Hematopoietic multipotent progenitor cell treated with erythropoietin and hydrocortisone succinate and interleukin-3 and kit ligand, for 17 days (in vitro differentiated cells): ENCODE measurements at regions not wholly inside any gene's neighbourhood (a gene's known extent, or its start where the extent isn't known, plus 50 kb on each side); places are given as distances from the start of the nearest gene placed in this dataset.

ENCODE experiments used
- DNase-seq: peaks from one replicate; pipeline ENCODE4 v3.0.0-alpha.2; 2015; ENCODE audit warnings: low spot score

DNA sequence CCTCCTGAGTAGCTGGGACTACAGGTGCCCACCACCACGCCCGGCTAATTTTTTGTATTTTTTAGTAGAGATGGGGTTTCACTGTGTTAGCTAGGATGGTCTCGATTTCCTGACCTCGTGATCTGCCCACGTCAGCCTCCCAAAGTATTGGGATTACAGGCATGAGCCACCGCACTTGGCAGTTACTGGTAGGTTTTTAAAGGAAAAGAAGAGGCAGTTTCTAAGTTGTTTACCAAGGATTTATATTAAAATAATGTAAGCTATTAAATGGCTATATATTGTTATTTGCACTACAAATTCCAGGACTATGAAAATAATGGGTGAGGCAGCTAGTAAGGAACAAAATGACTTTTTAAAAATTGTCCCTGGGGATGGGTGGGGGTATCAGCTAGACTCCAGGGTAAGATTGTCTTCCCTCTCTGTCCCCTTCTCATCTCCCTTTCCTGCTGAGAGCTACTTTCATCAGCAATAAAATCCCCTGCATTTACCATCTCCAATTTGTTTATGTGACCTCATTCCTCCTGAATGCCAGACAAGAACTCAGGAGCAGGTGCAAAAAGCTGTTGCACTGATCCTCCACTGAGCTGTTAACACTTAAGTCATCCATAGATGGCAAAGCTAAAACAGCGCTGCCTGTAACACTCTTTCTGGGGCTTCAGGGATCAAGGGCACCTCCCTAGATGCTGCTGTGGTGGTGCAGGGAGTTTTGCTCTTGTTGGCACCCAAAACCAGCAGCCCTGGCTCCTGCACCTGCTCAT lies 165.2 kb downstream of the ZPLD1 start:
- DNase-seq, result no peak

- no peak for DNase-seq
Measured at GRCh38 chr3:102605153-102605552, 170.3 kb downstream of the ZPLD1 start.

DNA sequence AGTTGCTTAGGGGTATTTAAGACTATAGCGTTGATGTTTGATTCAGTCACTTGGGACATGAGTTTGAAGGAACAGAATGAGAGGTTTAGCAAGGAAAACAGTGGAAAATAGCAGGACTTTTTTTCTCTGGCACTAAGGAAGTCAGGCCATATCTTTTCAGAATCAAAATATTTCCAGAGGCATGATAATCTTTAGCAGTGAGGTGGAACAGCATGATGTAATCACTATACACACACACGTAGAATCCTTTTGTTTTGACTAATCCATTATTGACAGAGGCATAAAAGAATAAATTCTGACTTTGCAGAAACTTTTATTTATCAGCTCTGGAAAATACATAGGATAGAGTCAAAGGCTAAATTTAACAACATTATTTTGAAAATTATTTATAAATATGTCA lies 174.1 kb downstream of the ZPLD1 start:
- no peak for DNase-seq

DNA sequence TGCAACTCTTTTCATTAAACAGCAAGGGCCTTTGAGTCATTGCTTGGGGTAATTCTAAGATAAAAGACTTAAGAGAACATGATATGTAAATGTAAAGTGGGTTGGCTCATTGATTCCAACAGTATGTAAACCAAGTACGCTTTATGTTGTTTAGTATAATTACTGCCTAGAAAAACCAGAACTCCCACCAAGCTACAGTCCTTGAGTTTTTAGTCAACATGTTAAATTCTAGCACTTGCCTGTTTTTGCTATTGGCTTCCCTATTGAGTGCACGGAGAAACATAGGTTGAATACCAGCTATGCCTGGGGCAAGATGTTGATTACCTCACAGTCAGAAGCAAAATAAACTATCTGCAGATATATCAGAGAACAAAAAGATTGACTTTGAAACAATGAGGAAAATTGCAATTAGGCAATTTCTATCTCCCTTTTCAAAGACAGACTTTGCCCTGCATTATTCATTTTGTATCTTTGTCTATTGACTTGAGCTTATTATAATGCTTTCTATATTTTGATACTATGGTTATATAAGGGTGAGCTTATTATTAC lies 179.3 kb downstream of the ZPLD1 start:
- no peak for DNase-seq

- no peak for DNase-seq
Measured at GRCh38 chr3:102614585-102614984, 179.8 kb downstream of the ZPLD1 start.

DNA sequence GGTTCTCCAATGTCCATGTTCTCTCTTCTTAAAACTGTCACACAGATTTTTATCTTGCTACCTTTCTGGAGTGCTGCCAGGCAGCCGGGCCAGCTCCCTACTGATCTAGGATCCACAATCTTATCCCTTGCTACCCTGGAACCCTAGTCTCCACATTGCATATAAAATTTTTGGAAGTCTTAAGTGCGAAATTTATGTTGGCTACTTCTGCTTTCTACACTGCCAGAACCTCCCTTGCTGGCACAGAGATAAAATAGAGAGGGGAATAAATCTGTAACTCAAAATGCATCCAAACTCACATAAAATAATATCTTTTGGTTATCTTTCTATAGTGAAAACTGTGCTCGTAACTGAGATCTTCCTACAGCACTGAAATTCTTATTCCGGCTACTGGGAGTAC lies 182.6 kb downstream of the ZPLD1 start:
- no peak for DNase-seq

DNA sequence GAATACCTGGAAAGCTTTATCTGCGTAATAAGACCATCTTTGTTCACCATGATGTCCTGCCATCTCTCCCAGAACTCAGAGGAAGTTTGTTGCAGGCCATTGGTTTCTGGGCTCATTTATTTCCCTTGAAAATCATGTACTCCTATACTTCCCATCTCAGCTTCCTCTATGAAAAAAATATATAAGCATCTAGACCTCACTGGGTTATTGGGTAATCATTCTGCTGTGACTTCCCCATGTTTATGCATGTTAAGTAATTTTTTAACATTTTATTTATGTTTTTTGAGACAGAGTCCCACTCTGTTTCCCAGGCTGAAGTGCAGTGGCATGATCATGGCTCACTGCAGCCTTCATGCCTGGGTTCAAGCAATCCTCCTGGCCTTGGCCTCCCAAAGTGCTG lies 184.5 kb downstream of the ZPLD1 start:
- no peak for DNase-seq

GRCh38 chr3:102629943-102630342 lies 195.1 kb downstream of the ZPLD1 start:
- no peak for DNase-seq

- DNase-seq, result no peak
Measured at GRCh38 chr3:102630531-102630930, 195.7 kb downstream of the ZPLD1 start.

DNA sequence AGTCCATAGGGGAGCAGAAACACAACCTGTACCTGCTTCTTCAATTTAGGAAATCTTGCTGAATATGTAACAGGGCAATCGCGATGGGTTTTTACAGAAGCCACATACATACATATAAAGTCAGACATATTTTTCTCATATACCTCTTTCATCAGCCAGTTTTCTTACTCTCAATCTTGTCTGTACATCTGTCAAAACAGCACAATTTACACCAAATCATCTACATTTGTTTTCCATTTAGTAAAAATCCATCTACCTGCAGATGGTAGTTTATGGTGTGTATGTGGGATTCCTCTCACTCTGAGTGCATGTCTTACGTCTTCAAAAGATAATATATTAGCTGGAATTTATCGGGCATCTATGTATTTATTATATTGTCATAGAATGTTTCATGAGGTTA lies 208.7 kb downstream of the ZPLD1 start:
- no peak for DNase-seq

DNA sequence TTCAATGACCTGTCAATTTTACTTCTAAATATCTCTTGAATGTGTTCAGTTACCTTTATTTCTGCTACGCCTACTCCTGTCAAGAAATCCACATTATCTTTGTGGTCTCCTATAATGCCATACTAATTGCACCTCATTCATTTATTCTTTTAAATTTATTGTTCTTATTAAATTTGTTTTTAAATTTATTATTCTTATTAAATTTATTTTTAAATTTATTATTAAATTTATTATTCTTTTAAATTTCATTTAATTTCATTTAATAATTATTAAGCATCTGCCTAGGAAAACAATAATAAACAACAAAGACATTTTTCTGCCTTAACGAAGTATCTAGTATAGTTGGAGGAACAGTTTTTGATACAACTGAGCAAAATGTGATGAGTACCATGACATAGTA lies 211.7 kb downstream of the ZPLD1 start:
- no peak for DNase-seq

DNA sequence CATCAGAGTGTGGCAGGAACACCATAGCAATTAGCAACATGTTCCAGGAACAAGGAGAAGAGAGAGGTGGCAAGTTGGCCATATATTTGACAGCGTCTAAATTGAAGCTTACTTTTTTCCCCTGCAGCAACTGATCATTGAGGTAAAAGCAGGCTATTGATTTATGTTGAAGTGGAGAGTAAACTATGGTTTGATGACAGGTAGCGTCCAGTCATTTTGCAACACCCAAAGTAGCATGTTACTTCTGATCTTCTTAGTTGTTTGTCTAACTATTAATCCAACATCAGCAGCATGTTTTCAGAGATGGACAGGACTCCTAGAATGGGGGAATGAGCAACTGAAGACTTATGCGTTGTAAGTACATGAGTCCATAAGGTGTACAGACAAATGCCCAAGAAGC lies 225.8 kb downstream of the ZPLD1 start:
- no peak for DNase-seq

GRCh38 chr3:102661707-102662497 lies 227.1 kb downstream of the ZPLD1 start:
- no peak for DNase-seq

GRCh38 chr3:102662498-102662772 lies 227.6 kb downstream of the ZPLD1 start:
- DNase-seq, result no peak

- DNase-seq, result no peak
Measured at GRCh38 chr3:102664126-102664525, 229.3 kb downstream of the ZPLD1 start.

DNA sequence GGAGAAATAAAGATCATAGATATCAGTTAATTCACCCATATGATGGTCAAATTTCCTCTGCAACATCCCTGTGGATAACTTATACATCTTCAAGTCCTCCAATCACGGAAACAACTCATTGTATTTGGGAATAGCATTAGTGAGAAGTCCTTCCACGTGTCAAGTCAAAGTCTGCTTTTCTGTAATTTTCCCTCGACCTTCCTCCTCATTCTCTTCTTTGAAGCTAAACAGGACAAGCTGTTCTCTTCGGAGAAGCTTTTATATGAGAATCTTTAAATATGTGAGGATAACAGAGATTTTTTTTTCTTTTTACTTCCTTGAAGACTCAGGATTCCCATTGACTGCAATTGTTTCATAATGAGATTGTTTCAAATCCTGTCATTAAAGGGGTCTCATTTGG lies 230.4 kb downstream of the ZPLD1 start:
- DNase-seq, result no peak

GRCh38 chr3:102668247-102668646 lies 233.4 kb downstream of the ZPLD1 start:
- DNase-seq, result no peak

GRCh38 chr3:102670986-102671385 lies 236.2 kb downstream of the ZPLD1 start:
- no peak for DNase-seq

- DNase-seq, result no peak
Measured at GRCh38 chr3:102672305-102672704, 237.5 kb downstream of the ZPLD1 start.

DNA sequence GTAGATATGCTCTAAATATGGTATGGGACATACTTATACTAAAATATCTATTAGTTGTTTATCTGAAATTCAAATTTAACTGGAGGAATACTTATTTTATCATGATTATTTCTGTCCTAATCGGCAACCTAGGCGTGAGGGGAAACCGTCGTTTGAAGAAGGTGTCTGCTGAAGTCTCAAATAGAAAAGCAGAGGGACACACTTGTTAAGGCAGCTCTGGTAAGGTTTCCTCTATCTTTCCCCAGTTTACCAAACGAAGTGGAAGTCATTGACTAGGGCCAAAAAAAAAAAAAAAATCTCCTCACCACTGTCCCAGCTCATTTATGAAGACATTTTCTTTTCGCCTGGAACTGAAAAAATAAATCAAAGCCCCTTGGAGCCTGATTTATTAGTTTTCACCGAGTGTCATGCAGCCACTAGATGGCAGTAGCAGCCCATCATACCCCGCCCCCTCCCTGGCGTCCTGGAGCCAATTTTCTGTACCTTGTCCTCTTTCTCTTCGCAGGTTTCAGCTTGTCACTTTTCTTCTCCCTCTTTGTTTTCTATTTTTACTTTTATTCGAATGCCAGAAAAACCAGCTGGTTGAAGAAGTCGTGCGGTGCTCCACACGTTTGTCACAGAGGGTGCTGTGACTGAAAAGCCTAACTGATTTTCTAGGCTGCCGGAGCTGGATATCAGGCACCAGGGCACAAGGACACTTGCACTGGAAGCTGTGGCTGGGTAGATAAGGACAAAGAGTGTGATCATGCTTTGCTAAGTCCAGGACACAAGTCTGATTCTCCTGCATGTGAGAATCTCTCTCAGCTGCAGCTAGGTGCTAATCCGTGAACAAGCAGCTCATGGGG lies 238.7 kb downstream of the ZPLD1 start:
- DNase-seq, result peak; percentile 7

DNA sequence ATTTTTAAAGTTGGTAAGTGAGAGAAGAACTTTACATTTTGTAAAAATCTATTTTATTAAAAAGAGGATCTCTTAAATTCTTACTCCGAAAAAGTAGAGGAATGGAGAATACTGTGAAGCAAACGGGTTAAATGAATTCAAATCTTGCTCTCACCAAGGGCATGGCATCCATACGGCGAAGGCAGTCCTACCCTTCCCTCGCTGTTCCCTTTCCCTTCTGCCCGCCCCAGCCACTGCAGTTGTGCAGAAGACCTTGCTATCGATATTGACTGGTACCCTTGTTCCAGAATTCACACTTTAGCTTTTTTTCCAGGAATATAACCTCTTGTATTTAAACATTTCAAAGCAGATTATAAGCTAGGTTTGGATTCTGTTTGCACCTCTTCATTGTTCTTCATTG lies 239.5 kb downstream of the ZPLD1 start:
- DNase-seq, result no peak

- DNase-seq, result no peak
Measured at GRCh38 chr3:102676424-102676823, 241.6 kb downstream of the ZPLD1 start.

- no peak for DNase-seq
Measured at GRCh38 chr3:102682741-102683140, 247.9 kb downstream of the ZPLD1 start.
